Gastrocnemius medialis (tissue), 4 donors: ENCODE measurements at regions not wholly inside any gene's neighbourhood (a gene's known extent, or its start where the extent isn't known, plus 50 kb on each side); places are given as distances from the start of the nearest gene placed in this dataset.

Experiments
- ATAC-seq, 2 donors: fragments of 150-250 bp; one replicate each; pipeline ENCODE4 v1.9.1; 2016
- DNase-seq, 2 donors: peaks; one replicate each; pipeline ENCODE4 v3.0.0-alpha.2; 2019
- H3K27ac ChIP-seq, 4 donors: fragments of 200-600 bp; sonication (generic); 1 replicate in 1 of 4; 2 replicates in 3 of 4; pipeline ENCODE4 v1.5.1; 2016 to 2018; ENCODE audit warnings: mild to moderate bottlenecking in 2 of 4, moderate library complexity in 1 of 4
- H3K27me3 ChIP-seq, 3 donors: fragments of 200-600 bp; sonication (generic) in 2 of 3; 1 replicate in 1 of 3; 2 replicates in 2 of 3; pipeline versions ENCODE4 v1.5.1 to v1.6.0; 2016 to 2019; ENCODE audit warnings: mild to moderate bottlenecking in 1 of 3, moderate library complexity in 1 of 3
- H3K36me3 ChIP-seq, 2 donors: fragments of 200-600 bp; sonication (generic) in 1 of 2; one replicate each; pipeline ENCODE4 v1.5.1; 2017 to 2018
- H3K4me1 ChIP-seq, 2 donors: fragments of 200-600 bp; sonication (generic) in 1 of 2; one replicate each; pipeline ENCODE4 v1.5.1; 2016 to 2017; ENCODE audit warnings: mild to moderate bottlenecking in 2 of 2
- H3K4me3 ChIP-seq, 4 donors: fragments of 200-600 bp; sonication (generic) in 3 of 4; 1 replicate in 1 of 4; 2 replicates in 3 of 4; pipeline ENCODE4 v1.5.1; 2016 to 2019; ENCODE audit warnings: mild to moderate bottlenecking in 2 of 4
- H3K9me3 ChIP-seq, 3 donors: fragments of 200-600 bp; sonication (generic) in 2 of 3; 1 replicate in 1 of 3; 2 replicates in 2 of 3; pipeline ENCODE4 v1.5.1; 2016 to 2019
- POLR2A ChIP-seq, 2 donors: fragments of 450-650 bp; IDR thresholded peaks; one replicate each; pipeline ENCODE4 v1.6.1; 2017; ENCODE audit warnings: antibody characterized with exemption in 2 of 2, mild to moderate bottlenecking in 2 of 2, moderate library complexity in 2 of 2
- in situ Hi-C, 4 donors: fragments of 200-750 bp; cut with MboI; loops; one replicate each; pipeline versions ENCODE4 v1.15.0 to v1.8.0; 2017; ENCODE audit warnings: low sequenced_read_pairs in 4 of 4
- intact Hi-C: fragments of 100-400 bp; cut with DNase I; formaldehyde crosslinking; loops from one replicate; pipeline ENCODE4 v1.15.1; 2023; ENCODE audit warnings: low total_unique reads
- TF ChIP-seq, protein P1 (sequence below), 5 experiments: fragments of 450-650 bp in 3 of 5; fragments of 200-600 bp in 2 of 5; sonication (generic) in 2 of 5; IDR thresholded peaks in 4 of 5; conservative IDR thresholded peaks in 1 of 5; 1 replicate in 4 of 5; 2 replicates in 1 of 5; pipeline ENCODE4 v1.5.1; 2016 to 2019; ENCODE audit warnings: antibody characterized with exemption in 5 of 5, mild to moderate bottlenecking in 3 of 5, moderate library complexity in 3 of 5

DNA sequence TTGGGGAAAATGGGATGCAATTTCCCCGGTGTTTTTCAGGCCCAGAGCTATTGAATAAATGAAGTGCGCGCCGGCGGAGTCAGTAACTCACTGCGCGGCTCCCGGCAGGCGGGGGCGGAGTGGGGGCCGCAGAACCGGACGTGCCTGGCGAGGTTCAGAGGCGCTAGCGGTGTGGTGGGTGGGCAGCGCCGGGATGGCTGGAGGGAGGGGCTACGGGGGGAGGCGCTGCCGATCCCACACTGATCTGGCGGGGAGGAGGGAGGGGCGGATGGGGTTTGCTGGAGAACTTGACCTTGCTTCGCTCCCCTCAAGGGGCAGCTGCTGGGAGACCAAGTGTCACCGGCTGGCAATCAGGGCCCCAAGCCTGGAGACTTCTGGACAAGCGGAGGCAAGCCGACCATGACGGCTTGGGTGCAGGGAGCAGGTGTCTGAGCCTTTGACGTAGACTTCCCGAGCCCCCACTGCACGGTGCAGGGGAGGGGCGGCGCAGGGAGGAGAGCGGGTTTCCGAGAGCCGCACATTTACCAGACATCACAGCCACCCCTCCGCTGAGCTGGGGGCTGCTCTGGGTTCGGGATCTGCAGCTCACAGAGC lies 174.1 kb upstream of the RTL1 start:
- intact Hi-C loops, result no loop called here

GRCh38 chr14:101078170-101078891 lies 174.8 kb upstream of the RTL1 start:
- Histone ChIP-seq H3K27me3 (peaks cover 23 to 45% (median 29%) of the 10 kb centered on the region in 3 donors), H3K27ac (no peak overlapping the region), H3K36me3 (no peaks in the 10 kb centered on the region), H3K4me3 (no peak overlapping the region), H3K4me1 (peaks cover 0 to 5% of the 10 kb centered on the region in 2 donors), H3K9me3 (no peaks in the 10 kb centered on the region)
- ATAC-seq (no peak), DNase-seq (no peak)
- TF ChIP-seq POLR2A (IDR thresholded peaks at IDR 0.05), result no peak
- TF ChIP-seq, protein P1, sequence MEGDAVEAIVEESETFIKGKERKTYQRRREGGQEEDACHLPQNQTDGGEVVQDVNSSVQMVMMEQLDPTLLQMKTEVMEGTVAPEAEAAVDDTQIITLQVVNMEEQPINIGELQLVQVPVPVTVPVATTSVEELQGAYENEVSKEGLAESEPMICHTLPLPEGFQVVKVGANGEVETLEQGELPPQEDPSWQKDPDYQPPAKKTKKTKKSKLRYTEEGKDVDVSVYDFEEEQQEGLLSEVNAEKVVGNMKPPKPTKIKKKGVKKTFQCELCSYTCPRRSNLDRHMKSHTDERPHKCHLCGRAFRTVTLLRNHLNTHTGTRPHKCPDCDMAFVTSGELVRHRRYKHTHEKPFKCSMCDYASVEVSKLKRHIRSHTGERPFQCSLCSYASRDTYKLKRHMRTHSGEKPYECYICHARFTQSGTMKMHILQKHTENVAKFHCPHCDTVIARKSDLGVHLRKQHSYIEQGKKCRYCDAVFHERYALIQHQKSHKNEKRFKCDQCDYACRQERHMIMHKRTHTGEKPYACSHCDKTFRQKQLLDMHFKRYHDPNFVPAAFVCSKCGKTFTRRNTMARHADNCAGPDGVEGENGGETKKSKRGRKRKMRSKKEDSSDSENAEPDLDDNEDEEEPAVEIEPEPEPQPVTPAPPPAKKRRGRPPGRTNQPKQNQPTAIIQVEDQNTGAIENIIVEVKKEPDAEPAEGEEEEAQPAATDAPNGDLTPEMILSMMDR (IDR thresholded peaks at IDR 0.05 in 4 of 5, conservative IDR thresholded peaks at IDR 0.05 in 1 of 5), result no peak
- in situ Hi-C loops (no loop called here), intact Hi-C loops (no loop called here)

More for the DNA sequence above, 174.1 kb upstream of the RTL1 start:
- Histone ChIP-seq H3K36me3 (no peaks in the 10 kb centered on the region), H3K4me1 (peaks cover 0 to 5% of the 10 kb centered on the region in 2 donors), H3K9me3 (no peaks in the 10 kb centered on the region), H3K27ac (no peak overlapping the region), H3K4me3 (no peak overlapping the region), H3K27me3 (peaks cover 23 to 45% (median 29%) of the 10 kb centered on the region in 3 donors)
- DNase-seq, result no peak
- no peak for ATAC-seq
- in situ Hi-C loops, result no loop called here
- TF ChIP-seq, protein P1 (IDR thresholded peaks at IDR 0.05 in 4 of 5, conservative IDR thresholded peaks at IDR 0.05 in 1 of 5), result no peak
- TF ChIP-seq POLR2A (IDR thresholded peaks at IDR 0.05), result no peak

GRCh38 chr14:101078892-101079221 lies 175.3 kb upstream of the RTL1 start:
- Histone ChIP-seq H3K27me3 (peaks cover 23 to 45% (median 29%) of the 10 kb centered on the region in 3 donors), H3K9me3 (no peaks in the 10 kb centered on the region), H3K27ac (no peak overlapping the region), H3K4me3 (no peak overlapping the region), H3K36me3 (no peaks in the 10 kb centered on the region), H3K4me1 (peaks cover 0 to 5% of the 10 kb centered on the region in 2 donors)
- TF ChIP-seq, protein P1 (IDR thresholded peaks at IDR 0.05 in 4 of 5, conservative IDR thresholded peaks at IDR 0.05 in 1 of 5), result no peak
- TF ChIP-seq POLR2A (IDR thresholded peaks at IDR 0.05), result no peak
- ATAC-seq (no peak), DNase-seq (no peak)
- in situ Hi-C loops, result no loop called here
- intact Hi-C loops, result no loop called here

- H3K9me3 ChIP-seq, result no peaks in the 10 kb centered on the region
- intact Hi-C loops, result no loop called here
- DNase-seq, result no peak
- no peaks in the 10 kb centered on the region for H3K36me3 ChIP-seq
- H3K4me3 ChIP-seq, result no peak overlapping the region
- H3K27me3 ChIP-seq, result peaks cover 20 to 29% (median 21%) of the 10 kb centered on the region in 3 donors
- ATAC-seq, result no peak
- peaks cover 0 to 5% of the 10 kb centered on the region in 2 donors for H3K4me1 ChIP-seq
- H3K27ac ChIP-seq, result no peak overlapping the region
- in situ Hi-C loops, result no loop called here
- TF ChIP-seq, protein P1 (IDR thresholded peaks at IDR 0.05 in 4 of 5, conservative IDR thresholded peaks at IDR 0.05 in 1 of 5), result no peak
- TF ChIP-seq POLR2A (IDR thresholded peaks at IDR 0.05), result no peak
Observed at GRCh38 chr14:101080922-101081593, 177.5 kb upstream of the RTL1 start.
